ENCODE measurements at regions not wholly inside any gene's neighbourhood (a gene's known extent, or its start where the extent isn't known, plus 50 kb on each side); places are given as distances from the start of the nearest gene placed in this dataset.

DNA sequence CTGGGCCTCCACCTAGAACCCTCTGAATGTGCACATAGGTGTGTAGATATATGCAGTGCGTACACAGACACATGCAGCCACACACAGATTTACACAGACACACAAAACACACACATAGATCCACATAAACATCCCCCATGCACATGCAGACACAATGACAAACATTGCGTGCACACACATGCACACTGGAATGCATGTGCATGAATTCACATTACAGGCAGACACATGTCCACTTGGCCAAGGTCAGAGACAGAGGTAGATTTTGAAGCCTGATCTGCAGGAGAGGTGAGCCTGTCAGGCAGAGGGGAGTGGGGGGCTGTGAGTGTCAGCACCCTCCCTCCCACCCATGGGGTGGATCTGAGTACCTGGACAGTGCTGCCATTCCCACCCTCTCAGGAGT lies 338.5 kb downstream of the PTPRU start:
- DNase-seq (ENCODE audit: low spot score in 2 of 2): no peak
- H3K9me3 ChIP-seq: no peaks in the 10 kb centered on the region
- H3K36me3 ChIP-seq (replicated peaks): no peaks in the 10 kb centered on the region
- in situ Hi-C loops (cut with MboI; ENCODE audit: low sequenced_read_pairs): no loop called here
- no peaks in the 10 kb centered on the region for H3K4me1 ChIP-seq
- no peaks in the 10 kb centered on the region for H3K27me3 ChIP-seq (ENCODE audit: low read depth)
- no peak overlapping the region for H3K4me3 ChIP-seq

DNA sequence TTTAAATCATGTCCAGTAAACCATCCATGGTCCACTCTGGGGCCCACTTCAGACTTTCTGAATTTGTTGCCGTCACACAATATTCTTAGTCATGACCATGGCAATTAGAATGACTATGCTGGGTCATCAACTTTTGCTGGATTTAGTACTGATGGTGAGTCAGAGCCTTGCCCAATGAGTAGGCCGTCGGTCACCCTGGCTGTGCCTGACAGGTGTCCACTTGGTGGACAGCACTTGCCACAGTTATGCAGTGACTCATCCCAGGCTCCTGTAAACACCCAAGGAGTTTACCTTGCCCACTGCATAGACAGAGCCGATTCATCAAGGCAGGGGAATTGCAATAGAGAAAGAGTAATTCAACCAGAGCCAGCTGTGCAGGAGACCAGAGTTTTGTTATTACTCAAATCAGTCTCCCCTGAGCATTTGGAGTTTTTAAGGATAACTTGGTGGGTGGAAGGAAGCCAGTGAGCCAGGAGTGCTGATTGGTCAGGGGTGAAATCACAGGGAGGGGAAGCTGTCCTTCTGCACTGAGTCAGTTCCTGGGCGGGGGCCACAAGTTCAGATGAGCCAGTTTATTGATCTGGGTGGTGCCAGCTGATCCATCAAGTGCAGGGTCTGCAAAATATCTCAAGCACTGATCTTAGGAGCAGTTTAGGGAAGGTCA lies 333.8 kb downstream of the PTPRU start:
- Histone ChIP-seq H3K4me1 (no peaks in the 10 kb centered on the region), H3K4me3 (no peak overlapping the region), H3K27me3 (ENCODE audit: low read depth) (no peaks in the 10 kb centered on the region), H3K36me3 (replicated peaks) (no peaks in the 10 kb centered on the region), H3K9me3 (peaks cover 7% of the 10 kb centered on the region; the same call in 1 of the 2 replicates)
- in situ Hi-C loops (cut with MboI; ENCODE audit: low sequenced_read_pairs): no loop called here
- no peak for DNase-seq (ENCODE audit: low spot score in 2 of 2)

DNA sequence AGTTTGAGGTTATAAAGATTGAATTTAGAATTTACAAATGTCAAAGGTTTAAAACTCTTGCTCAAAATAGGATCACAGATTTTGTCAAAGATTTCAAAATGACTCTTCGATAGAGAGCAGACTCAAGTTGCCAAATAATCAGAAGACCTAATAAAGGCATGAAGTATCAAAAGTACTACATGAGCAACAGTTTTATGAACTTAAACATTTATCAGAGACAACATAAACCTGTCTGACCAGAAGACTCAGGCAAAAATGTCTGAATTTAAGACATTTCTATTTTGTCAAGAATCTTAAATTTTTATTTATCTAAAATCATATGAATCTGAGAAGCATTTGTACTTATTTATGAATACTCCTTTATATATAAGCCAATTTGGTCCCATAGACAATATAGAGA lies 330.9 kb downstream of the PTPRU start:
- no peaks in the 10 kb centered on the region for H3K27me3 ChIP-seq (ENCODE audit: low read depth)
- DNase-seq (ENCODE audit: low spot score in 2 of 2): no peak
- in situ Hi-C loops (cut with MboI; ENCODE audit: low sequenced_read_pairs): no loop called here

DNA sequence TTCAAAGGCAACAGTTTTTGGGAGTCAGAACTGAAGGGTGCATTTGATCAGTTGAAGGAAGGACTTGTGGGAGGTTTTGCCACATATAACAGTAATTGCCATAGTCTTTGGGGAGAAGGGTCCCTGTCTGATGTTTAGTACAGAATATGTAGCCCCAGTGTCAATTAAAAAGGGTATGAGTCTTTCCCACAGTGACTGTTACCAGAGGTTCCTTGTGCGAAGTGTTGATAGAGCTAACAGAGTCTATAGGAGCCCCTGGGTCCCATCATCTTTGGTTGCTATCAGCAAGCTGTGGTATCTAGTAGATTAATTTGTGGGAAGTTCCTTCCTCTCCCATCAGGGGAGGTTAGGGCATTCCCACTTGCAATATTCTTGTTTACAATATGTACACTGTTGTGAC lies 329.2 kb downstream of the PTPRU start:
- Histone ChIP-seq H3K4me3 (no peak overlapping the region), H3K4me1 (no peaks in the 10 kb centered on the region), H3K9me3 (peaks cover 7% of the 10 kb centered on the region; the same call in 1 of the 2 replicates), H3K36me3 (replicated peaks) (no peaks in the 10 kb centered on the region), H3K27me3 (ENCODE audit: low read depth) (no peaks in the 10 kb centered on the region)
- in situ Hi-C loops (cut with MboI; ENCODE audit: low sequenced_read_pairs): no loop called here
- no peak for DNase-seq (ENCODE audit: low spot score in 2 of 2)

More for the DNA sequence above, 330.9 kb downstream of the PTPRU start:
- H3K36me3 ChIP-seq (replicated peaks): no peaks in the 10 kb centered on the region
- H3K4me3 ChIP-seq: no peak overlapping the region
- H3K4me1 ChIP-seq: no peaks in the 10 kb centered on the region
- peaks cover 7% of the 10 kb centered on the region; the same call in 1 of the 2 replicates for H3K9me3 ChIP-seq

DNA sequence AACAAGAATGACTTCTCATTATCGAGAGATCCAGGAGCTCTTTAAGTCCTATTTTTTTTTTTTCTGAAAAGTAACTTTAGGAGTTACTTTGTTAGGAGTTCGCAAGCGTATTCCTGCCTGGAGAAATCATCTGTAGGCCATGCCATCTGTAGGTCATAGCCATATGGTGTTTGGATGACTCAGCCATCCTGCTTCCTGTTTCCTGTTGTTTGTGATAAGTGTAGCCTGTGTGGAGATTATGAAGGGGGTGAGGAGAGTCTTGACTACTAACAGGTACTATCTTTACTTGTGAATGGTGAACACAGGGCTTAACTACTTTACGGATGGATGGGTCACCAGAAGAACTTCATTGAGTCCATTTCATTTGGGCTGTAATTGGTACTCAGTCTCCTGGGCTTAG lies 327.2 kb downstream of the PTPRU start:
- in situ Hi-C loops (cut with MboI; ENCODE audit: low sequenced_read_pairs): no loop called here
- Histone ChIP-seq H3K36me3 (replicated peaks) (no peaks in the 10 kb centered on the region), H3K27me3 (ENCODE audit: low read depth) (0 out of 2 replicates have a peak, but pooled peaks cover 2% of the 10 kb centered on the region), H3K9me3 (peaks cover 7% of the 10 kb centered on the region; the same call in 1 of the 2 replicates), H3K4me3 (no peak overlapping the region), H3K4me1 (no peaks in the 10 kb centered on the region)
- no peak for DNase-seq (ENCODE audit: low spot score in 2 of 2)

DNA sequence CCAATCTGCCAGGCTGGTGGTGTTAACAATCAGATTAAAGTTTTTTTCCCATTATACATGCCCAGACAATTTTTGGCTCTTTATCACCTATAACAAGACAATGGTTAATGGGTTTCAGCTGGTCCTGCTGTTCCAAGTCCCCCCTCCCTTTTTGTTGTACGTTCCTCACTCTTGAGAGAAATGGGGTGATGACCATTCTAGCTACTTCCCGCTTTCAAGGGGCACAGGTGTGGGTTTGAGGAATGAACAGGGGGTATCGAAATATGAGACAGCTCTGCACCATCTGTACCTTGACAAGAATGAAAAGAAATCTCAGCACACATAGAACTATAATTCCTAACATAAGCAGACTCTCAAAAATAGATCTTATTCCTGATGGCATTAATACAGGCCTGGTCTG lies 326.8 kb downstream of the PTPRU start:
- Histone ChIP-seq H3K27me3 (ENCODE audit: low read depth) (0 out of 2 replicates have a peak, but pooled peaks cover 2% of the 10 kb centered on the region), H3K4me3 (no peak overlapping the region), H3K9me3 (peaks cover 7% of the 10 kb centered on the region; the same call in 1 of the 2 replicates), H3K36me3 (replicated peaks) (no peaks in the 10 kb centered on the region), H3K4me1 (no peaks in the 10 kb centered on the region)
- in situ Hi-C loops (cut with MboI; ENCODE audit: low sequenced_read_pairs): no loop called here
- no peak for DNase-seq (ENCODE audit: low spot score in 2 of 2)

DNA sequence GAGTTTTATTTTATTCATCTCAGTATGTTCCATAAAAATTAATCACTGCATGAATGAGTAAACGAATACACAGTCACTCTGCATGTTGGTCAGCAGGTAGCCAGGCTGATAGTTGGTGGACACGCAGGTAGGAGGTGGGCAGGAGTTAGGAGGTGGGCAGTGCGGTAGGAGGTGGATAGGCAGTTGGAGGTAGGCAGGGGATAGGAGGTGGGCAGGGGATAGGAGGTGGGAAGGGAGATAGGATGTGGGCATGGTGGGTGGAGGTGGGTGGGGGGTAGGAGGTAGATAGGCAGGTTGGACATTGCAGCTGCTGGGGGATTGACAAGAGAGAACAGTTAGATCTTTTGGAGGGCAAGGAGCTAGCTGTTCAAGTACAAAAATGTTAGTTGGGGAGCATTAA lies 322.7 kb downstream of the PTPRU start:
- no peaks in the 10 kb centered on the region for H3K36me3 ChIP-seq (replicated peaks)
- no peaks in the 10 kb centered on the region for H3K9me3 ChIP-seq
- DNase-seq (ENCODE audit: low spot score in 2 of 2): no peak
- H3K27me3 ChIP-seq (ENCODE audit: low read depth): 0 out of 2 replicates have a peak, but pooled peaks cover 2% of the 10 kb centered on the region
- in situ Hi-C loops (cut with MboI; ENCODE audit: low sequenced_read_pairs): no loop called here
- no peaks in the 10 kb centered on the region for H3K4me1 ChIP-seq
- no peak overlapping the region for H3K4me3 ChIP-seq

DNA sequence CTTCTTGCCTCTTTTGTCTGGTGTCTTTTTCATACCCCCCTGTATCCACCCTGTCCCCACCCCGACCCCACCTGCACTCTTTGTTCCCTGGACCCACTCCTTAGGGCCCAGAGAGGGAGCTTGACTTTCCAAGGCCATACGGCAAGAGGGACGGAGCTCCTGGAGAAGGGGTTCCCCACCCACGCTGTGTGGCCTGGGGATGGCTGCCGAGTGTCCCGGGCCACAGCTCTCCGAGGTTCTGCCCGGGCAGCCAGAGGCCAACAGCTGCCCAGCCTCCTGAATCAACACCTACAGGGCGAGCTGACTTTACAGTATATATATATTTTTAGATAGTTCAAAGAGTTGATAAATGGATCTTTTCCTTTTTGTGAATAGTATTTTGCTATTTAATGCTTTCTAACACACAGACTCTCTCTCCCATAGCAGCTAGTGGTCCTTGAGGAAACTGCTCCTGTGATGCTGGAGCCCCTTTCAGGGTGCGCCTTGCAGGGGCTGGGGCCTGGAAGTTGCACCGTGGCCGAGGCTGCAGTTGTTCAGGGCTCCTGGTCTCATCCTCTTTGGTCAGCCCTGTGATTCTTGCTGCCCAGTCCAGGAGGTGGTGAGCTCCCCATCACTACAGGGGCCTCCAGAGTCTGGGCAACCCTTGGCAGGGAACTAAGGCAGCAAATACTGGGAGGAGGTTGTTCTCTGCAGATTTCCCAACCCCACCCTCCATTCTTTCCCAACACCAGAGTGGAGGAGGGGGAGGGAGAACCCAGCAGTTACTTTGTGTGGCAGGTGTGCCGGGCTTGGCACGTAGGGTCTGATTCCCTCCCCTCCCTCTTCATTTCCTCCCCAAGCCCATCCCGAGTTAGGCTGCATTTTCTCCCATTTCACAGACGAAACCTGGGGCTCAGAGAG lies 321.6 kb downstream of the PTPRU start:
- no peak for DNase-seq (ENCODE audit: low spot score in 2 of 2)
- H3K4me3 ChIP-seq: no peak overlapping the region
- H3K4me1 ChIP-seq: no peaks in the 10 kb centered on the region
- no peaks in the 10 kb centered on the region for H3K9me3 ChIP-seq
- H3K27me3 ChIP-seq (ENCODE audit: low read depth): 0 out of 2 replicates have a peak, but pooled peaks cover 2% of the 10 kb centered on the region
- H3K36me3 ChIP-seq (replicated peaks): no peaks in the 10 kb centered on the region
- in situ Hi-C loops (cut with MboI; ENCODE audit: low sequenced_read_pairs): no loop called here

DNA sequence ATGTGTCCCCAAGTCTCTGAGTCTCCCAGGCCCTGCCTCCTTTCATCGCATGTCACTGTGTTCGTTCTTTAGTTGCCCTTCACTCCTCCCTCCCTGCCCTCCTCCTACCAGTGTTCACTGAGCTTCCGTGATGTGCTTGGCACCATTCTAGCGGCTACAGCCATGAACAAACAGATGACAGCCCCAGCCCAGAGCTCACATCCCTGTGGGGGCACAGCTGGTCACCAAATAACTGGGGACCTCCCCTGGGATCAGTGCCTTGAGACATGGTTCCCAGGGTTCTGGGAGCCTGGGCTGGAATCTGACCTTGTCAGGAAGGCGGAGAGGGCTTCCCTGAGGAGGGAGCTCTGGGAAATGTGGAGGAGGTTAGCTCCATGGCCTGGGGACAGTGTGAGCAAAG lies 320.7 kb downstream of the PTPRU start:
- in situ Hi-C loops (cut with MboI; ENCODE audit: low sequenced_read_pairs): no loop called here
- H3K27me3 ChIP-seq (ENCODE audit: low read depth): 0 out of 2 replicates have a peak, but pooled peaks cover 2% of the 10 kb centered on the region

DNA sequence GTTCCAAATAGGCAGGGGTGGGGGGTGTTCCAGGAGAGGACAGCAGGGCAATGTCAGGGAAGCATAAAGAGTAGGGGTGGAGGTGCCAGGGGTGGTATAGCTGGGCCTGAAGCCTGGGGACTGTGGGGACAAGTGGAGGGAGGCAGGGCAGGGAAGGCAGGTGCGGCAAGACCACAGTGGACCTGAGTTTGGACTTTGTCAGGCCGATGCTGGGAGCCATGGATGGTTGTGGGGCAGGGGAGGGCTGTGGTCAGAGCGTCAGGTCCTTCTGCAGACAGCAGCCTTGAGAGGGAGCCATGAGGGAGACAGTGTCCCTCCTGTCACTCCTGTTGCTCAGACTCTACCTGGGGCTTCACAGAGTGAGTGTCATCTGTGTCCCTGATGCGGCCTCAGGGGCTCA lies 320.3 kb downstream of the PTPRU start:
- Histone ChIP-seq H3K9me3 (no peaks in the 10 kb centered on the region), H3K4me3 (no peak overlapping the region), H3K4me1 (no peaks in the 10 kb centered on the region), H3K36me3 (replicated peaks) (no peaks in the 10 kb centered on the region), H3K27me3 (ENCODE audit: low read depth) (0 out of 2 replicates have a peak, but pooled peaks cover 2% of the 10 kb centered on the region)
- no peak for DNase-seq (ENCODE audit: low spot score in 2 of 2)
- in situ Hi-C loops (cut with MboI; ENCODE audit: low sequenced_read_pairs): no loop called here

More for the DNA sequence above, 320.7 kb downstream of the PTPRU start:
- Histone ChIP-seq H3K4me1 (no peaks in the 10 kb centered on the region), H3K36me3 (replicated peaks) (no peaks in the 10 kb centered on the region), H3K9me3 (no peaks in the 10 kb centered on the region), H3K4me3 (no peak overlapping the region)
- DNase-seq (ENCODE audit: low spot score in 2 of 2): no peak

DNA sequence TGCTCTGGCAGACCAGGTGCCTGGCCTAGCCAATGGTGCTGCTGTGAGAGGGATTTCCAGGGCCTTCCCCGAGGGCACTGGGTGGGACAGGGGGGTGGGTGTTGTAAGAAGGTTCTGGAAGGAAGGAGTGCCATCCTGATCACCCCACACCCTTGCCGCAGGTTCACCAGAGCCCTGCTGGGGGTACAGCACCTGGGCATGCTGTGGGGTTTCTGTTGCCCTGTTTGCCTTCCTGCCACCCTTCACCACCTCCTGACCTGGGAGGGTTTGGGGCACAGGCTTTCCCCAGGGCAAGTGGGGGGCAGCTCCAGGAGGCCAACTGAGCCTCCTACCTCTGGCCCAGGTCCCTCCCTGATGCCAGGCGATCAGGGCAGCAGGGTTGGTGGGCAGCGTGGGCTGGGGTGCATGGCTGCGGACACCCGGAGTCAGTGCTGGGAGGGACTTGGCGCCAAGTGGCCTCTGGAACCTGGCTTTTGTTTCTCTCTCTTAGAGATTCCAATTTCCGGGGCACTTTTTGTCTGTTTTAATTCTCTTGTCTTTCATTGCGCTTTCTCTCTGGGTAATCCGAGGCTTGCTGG lies 318.8 kb downstream of the PTPRU start:
- Histone ChIP-seq H3K9me3 (no peaks in the 10 kb centered on the region), H3K27me3 (ENCODE audit: low read depth) (0 out of 2 replicates have a peak, but pooled peaks cover 2% of the 10 kb centered on the region), H3K4me1 (no peaks in the 10 kb centered on the region), H3K36me3 (replicated peaks) (no peaks in the 10 kb centered on the region), H3K4me3 (no peak overlapping the region)
- in situ Hi-C loops (cut with MboI; ENCODE audit: low sequenced_read_pairs): no loop called here
- no peak for DNase-seq (ENCODE audit: low spot score in 2 of 2)

DNA sequence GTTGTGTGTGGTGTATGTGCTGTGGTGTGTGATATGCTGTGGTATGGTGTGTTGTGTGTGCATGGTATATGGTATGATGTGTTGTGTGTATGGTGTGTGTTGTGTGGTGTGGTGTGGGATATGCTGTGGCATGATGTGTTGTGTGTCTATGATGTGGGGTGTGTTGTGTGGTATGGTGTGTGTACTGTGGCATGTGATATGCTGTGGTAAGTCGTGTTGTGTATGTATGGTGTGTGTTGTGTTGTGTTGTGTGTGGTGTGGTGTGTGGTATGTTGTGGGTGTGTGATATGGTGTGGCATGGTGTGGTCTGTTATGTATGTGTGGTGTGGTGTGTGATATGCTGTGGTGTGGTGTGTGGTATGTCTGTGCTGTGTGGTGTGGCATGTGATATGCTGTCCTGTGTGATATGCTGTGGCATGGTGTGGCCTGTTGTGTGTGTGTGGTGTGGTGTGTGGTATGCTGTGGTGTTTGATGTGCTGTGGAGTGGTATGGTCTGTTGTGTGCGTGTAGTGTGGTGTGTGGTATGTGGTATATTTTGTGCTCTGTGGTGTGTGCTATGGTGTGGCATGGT lies 318.0 kb downstream of the PTPRU start:
- Histone ChIP-seq H3K27me3 (ENCODE audit: low read depth) (no peaks in the 10 kb centered on the region), H3K36me3 (replicated peaks) (no peaks in the 10 kb centered on the region), H3K4me1 (no peaks in the 10 kb centered on the region), H3K9me3 (no peaks in the 10 kb centered on the region), H3K4me3 (no peak overlapping the region)
- in situ Hi-C loops (cut with MboI; ENCODE audit: low sequenced_read_pairs): no loop called here
- no peak for DNase-seq (ENCODE audit: low spot score in 2 of 2)

DNA sequence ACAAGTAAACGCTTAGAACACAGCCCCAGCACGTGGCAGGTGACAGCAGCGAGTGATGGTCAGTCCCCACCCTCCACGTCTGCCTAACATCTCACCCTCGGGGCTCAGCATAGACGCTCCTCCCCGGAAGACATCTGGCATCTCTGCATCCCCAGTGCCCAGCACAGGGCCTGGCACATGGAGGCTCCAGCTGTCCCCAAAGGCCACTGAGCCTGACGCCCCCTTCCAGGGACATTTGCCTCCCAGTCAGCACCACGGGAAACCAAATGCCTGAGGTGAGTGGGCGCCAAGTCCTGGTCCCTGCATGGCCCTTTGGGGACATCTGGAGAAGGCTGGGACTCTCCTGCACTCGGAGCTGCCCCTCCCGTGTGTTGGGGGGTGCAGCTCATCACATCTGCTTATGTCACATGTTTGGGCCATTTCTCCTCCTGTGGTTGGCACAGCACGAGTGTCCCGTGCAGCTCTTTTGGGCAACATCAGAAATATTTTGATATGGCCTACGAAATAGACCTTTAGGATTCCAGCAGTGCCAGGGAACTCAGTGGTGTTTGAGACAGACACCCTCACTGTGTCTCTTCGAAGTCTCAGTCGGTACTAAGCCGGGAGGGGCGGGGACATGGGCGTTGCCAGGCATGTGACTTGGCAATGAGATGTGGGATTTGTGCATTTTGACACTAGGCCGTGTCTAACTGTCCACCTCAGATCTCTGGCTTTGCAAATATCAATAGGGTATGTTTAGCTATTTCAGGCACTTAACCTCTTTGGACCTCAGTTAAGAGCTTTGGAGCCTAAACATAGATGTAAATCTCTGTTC lies 315.0 kb downstream of the PTPRU start:
- Histone ChIP-seq H3K9me3 (no peaks in the 10 kb centered on the region), H3K4me3 (no peak overlapping the region), H3K27me3 (ENCODE audit: low read depth) (no peaks in the 10 kb centered on the region), H3K4me1 (no peaks in the 10 kb centered on the region), H3K36me3 (replicated peaks) (no peaks in the 10 kb centered on the region)
- in situ Hi-C loops (cut with MboI; ENCODE audit: low sequenced_read_pairs): no loop called here
- DNase-seq (ENCODE audit: low spot score in 2 of 2): no peak

All from HAP-1 (cell line).